Upper lobe of right lung (tissue), 1 donor: ENCODE measurements at regions not wholly inside any gene's neighbourhood (a gene's known extent, or its start where the extent isn't known, plus 50 kb on each side); places are given as distances from the start of the nearest gene placed in this dataset.

Experiments used
- ATAC-seq: fragments of 200-7000 bp; cut with Tn5 transposase; one replicate; pipeline ENCODE4 v1.9.1; 2020; ENCODE audit warnings: mild to moderate bottlenecking, moderate library complexity
- DNase-seq: peaks from one replicate; pipeline ENCODE4 v3.0.0-alpha.2; 2020
- H3K27ac ChIP-seq: fragments of 200-600 bp; one replicate; pipeline ENCODE4 v1.8.0; 2022
- H3K27me3 ChIP-seq: fragments of 200-600 bp; one replicate; pipeline ENCODE4 v1.8.0; 2022; ENCODE audit warnings: mild to moderate bottlenecking
- H3K36me3 ChIP-seq: fragments of 200-600 bp; one replicate; pipeline ENCODE4 v1.8.0; 2022
- H3K4me1 ChIP-seq: fragments of 200-600 bp; one replicate; pipeline ENCODE4 v1.8.0; 2022
- H3K4me3 ChIP-seq: fragments of 200-600 bp; one replicate; pipeline ENCODE4 v1.8.0; 2022; ENCODE audit warnings: mild to moderate bottlenecking
- H3K9me3 ChIP-seq: fragments of 200-600 bp; one replicate; pipeline ENCODE4 v1.8.0; 2022
- CTCF ChIP-seq: fragments of 200-600 bp; IDR thresholded peaks from one replicate; pipeline ENCODE4 v1.8.0; 2022; ENCODE audit warnings: antibody characterized with exemption
- intact Hi-C: fragments of 100-400 bp; cut with DNase I; formaldehyde crosslinking; loops from one replicate; pipeline ENCODE4 v1.11.0; 2022
- donor health status: DM: no; HTN: yes; CAD: no; lungs with severe emphysema.

- no peaks in the 10 kb centered on the region for H3K36me3 ChIP-seq
- no peak for TF ChIP-seq CTCF
- no peaks in the 10 kb centered on the region for H3K27me3 ChIP-seq
- H3K9me3 ChIP-seq = no peaks in the 10 kb centered on the region
- no peak overlapping the region for H3K27ac ChIP-seq
- DNase-seq (no peak), ATAC-seq (no peak)
- H3K4me1 ChIP-seq = no peaks in the 10 kb centered on the region
- H3K4me3 ChIP-seq = no peak overlapping the region
- intact Hi-C loops = no loop called here
These were observed 129.5 kb upstream of the CEP162 start for GRCh38 chr6:84356907-84357306.

- Histone ChIP-seq H3K9me3 (no peaks in the 10 kb centered on the region), H3K27me3 (no peaks in the 10 kb centered on the region), H3K4me1 (no peaks in the 10 kb centered on the region), H3K27ac (no peak overlapping the region), H3K4me3 (no peak overlapping the region), H3K36me3 (no peaks in the 10 kb centered on the region)
- TF ChIP-seq CTCF = no peak
- ATAC-seq (peak; percentile 24), DNase-seq (no peak)
- intact Hi-C loops = no loop called here
These were observed 126.3 kb upstream of the CEP162 start for GRCh38 chr6:84353459-84354423.

GRCh38 chr6:84350397-84350796 lies 123.0 kb upstream of the CEP162 start:
- H3K4me1 ChIP-seq = no peaks in the 10 kb centered on the region
- no peaks in the 10 kb centered on the region for H3K9me3 ChIP-seq
- ATAC-seq (no peak), DNase-seq (no peak)
- intact Hi-C loops = no loop called here
- no peak for TF ChIP-seq CTCF
- H3K4me3 ChIP-seq = no peak overlapping the region
- no peak overlapping the region for H3K27ac ChIP-seq
- H3K36me3 ChIP-seq = no peaks in the 10 kb centered on the region
- H3K27me3 ChIP-seq = no peaks in the 10 kb centered on the region

GRCh38 chr6:84349542-84349941 lies 122.1 kb upstream of the CEP162 start:
- Histone ChIP-seq H3K36me3 (no peaks in the 10 kb centered on the region), H3K9me3 (no peaks in the 10 kb centered on the region), H3K4me1 (no peaks in the 10 kb centered on the region), H3K27ac (no peak overlapping the region), H3K4me3 (no peak overlapping the region), H3K27me3 (no peaks in the 10 kb centered on the region)
- ATAC-seq (no peak), DNase-seq (no peak)
- TF ChIP-seq CTCF = no peak
- intact Hi-C loops = no loop called here

GRCh38 chr6:84348801-84349200 lies 121.4 kb upstream of the CEP162 start:
- no peaks in the 10 kb centered on the region for H3K36me3 ChIP-seq
- H3K4me3 ChIP-seq = no peak overlapping the region
- intact Hi-C loops = no loop called here
- H3K9me3 ChIP-seq = no peaks in the 10 kb centered on the region
- no peak for TF ChIP-seq CTCF
- ATAC-seq (no peak), DNase-seq (no peak)
- H3K27ac ChIP-seq = no peak overlapping the region
- no peaks in the 10 kb centered on the region for H3K4me1 ChIP-seq
- no peaks in the 10 kb centered on the region for H3K27me3 ChIP-seq
